Esophagus muscularis mucosa (tissue), 4 donors: ENCODE measurements at regions not wholly inside any gene's neighbourhood (a gene's known extent, or its start where the extent isn't known, plus 50 kb on each side); places are given as distances from the start of the nearest gene placed in this dataset.

Experiments used
- CTCF ChIP-seq, 3 experiments: fragments of 200-600 bp in 2 of 3; fragments of 450-650 bp in 1 of 3; sonication (generic) in 2 of 3; IDR thresholded peaks; one replicate each; pipeline ENCODE4 v1.5.1; 2017 to 2019; ENCODE audit warnings: antibody characterized with exemption in 3 of 3, mild to moderate bottlenecking in 2 of 3, moderate library complexity in 1 of 3
- EP300 ChIP-seq: sonication (generic); formaldehyde crosslinking; IDR thresholded peaks from one replicate; pipeline ENCODE4 v1.6.1; 2017; ENCODE audit warnings: antibody characterized with exemption
- POLR2A ChIP-seq: fragments of 450-650 bp; IDR thresholded peaks from one replicate; pipeline ENCODE4 v1.6.1; 2017; ENCODE audit warnings: antibody characterized with exemption, moderate library complexity, mild to moderate bottlenecking, low read depth
- POLR2AphosphoS5 ChIP-seq, 2 donors: sonication (generic); formaldehyde crosslinking; IDR thresholded peaks; one replicate each; pipeline ENCODE4 v1.6.1; 2017; ENCODE audit warnings: antibody characterized with exemption in 2 of 2

GRCh38 chr6:9485992-9486391, 928.9 kb downstream of the TFAP2A start:
- TF ChIP-seq CTCF (IDR thresholded peaks at IDR 0.05), result no peak
- TF ChIP-seq POLR2A, result no peak
- no peak for TF ChIP-seq POLR2AphosphoS5 (IDR thresholded peaks at IDR 0.05)
- no peak for TF ChIP-seq EP300
